ENCODE measurements at regions not wholly inside any gene's neighbourhood (a gene's known extent, or its start where the extent isn't known, plus 50 kb on each side); places are given as distances from the start of the nearest gene placed in this dataset.

DNA sequence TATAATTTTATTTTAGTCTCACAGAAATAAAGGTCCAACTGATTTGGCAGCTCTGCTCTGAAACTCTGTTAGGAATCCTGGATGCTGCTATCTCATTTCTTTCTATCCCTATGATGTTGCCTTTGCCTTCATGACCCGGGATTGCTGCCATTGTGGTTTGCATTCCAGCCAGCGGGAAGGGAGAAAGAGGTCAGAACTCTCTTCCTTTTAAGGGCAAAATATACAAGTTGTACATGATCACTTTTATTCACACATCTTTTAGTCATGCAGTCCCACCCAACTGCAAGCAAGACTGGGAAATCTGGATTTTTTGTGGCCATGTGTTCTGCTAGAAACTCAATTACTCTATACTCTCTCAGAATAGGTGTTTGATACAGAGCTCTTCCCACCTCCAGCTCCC lies 263.1 kb upstream of the ZFP64 start:
- Histone ChIP-seq H3K4me1 (ENCODE audit: control insufficient read depth, insufficient read depth, low read length, poor library complexity, severe bottlenecking) (no peaks in the 10 kb centered on the region), H3K36me3 (ENCODE audit: control insufficient read depth, insufficient read depth, low read length) (no peaks in the 10 kb centered on the region), H3K4me3 (ENCODE audit: insufficient read depth, low read depth, low read length, poor library complexity, severe bottlenecking) (no peak overlapping the region), H3K9me3 (ENCODE audit: control insufficient read depth, low read length) (no peaks in the 10 kb centered on the region), H3K27me3 (replicated peaks; ENCODE audit: control insufficient read depth, insufficient read depth, low read length, poor library complexity, severe bottlenecking) (no peaks in the 10 kb centered on the region), H3K27ac (ENCODE audit: insufficient read depth, low read length, poor library complexity, severe bottlenecking) (no peak overlapping the region)
- DNase-seq, result no peak

- Histone ChIP-seq H3K9me3 (ENCODE audit: control insufficient read depth, low read length) (no peaks in the 10 kb centered on the region), H3K36me3 (ENCODE audit: control insufficient read depth, insufficient read depth, low read length) (no peaks in the 10 kb centered on the region), H3K4me1 (ENCODE audit: control insufficient read depth, insufficient read depth, low read length, poor library complexity, severe bottlenecking) (no peaks in the 10 kb centered on the region), H3K27me3 (replicated peaks; ENCODE audit: control insufficient read depth, insufficient read depth, low read length, poor library complexity, severe bottlenecking) (no peaks in the 10 kb centered on the region), H3K27ac (ENCODE audit: insufficient read depth, low read length, poor library complexity, severe bottlenecking) (no peak overlapping the region), H3K4me3 (ENCODE audit: insufficient read depth, low read depth, low read length, poor library complexity, severe bottlenecking) (no peak overlapping the region)
- no peak for DNase-seq
Measured at GRCh38 chr20:52448513-52449232, 257.1 kb upstream of the ZFP64 start.

DNA sequence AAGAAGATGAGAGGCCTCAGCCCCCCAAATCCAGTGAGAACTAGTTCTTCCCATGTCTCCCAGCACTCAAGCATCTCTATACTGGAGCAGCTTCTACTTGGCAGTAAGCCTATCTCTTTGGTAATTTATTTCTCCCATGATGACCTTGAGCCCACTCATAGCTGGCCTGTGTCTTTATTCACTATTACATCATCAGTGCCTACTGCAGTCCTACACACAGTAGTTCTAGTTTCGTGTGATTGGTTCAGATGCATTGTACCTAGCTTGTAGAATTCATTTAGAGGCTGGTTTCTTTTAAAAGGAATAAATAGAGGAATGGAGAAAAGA lies 255.6 kb upstream of the ZFP64 start:
- DNase-seq, result no peak
- H3K4me1 ChIP-seq (ENCODE audit: control insufficient read depth, insufficient read depth, low read length, poor library complexity, severe bottlenecking), result no peaks in the 10 kb centered on the region
- H3K27me3 ChIP-seq (replicated peaks; ENCODE audit: control insufficient read depth, insufficient read depth, low read length, poor library complexity, severe bottlenecking), result no peaks in the 10 kb centered on the region
- H3K9me3 ChIP-seq (ENCODE audit: control insufficient read depth, low read length), result no peaks in the 10 kb centered on the region
- H3K27ac ChIP-seq (ENCODE audit: insufficient read depth, low read length, poor library complexity, severe bottlenecking), result no peak overlapping the region
- no peaks in the 10 kb centered on the region for H3K36me3 ChIP-seq (ENCODE audit: control insufficient read depth, insufficient read depth, low read length)
- H3K4me3 ChIP-seq (ENCODE audit: insufficient read depth, low read depth, low read length, poor library complexity, severe bottlenecking), result no peak overlapping the region

GRCh38 chr20:52446421-52447224 lies 255.0 kb upstream of the ZFP64 start:
- no peak for DNase-seq
- Histone ChIP-seq H3K9me3 (ENCODE audit: control insufficient read depth, low read length) (no peaks in the 10 kb centered on the region), H3K27me3 (replicated peaks; ENCODE audit: control insufficient read depth, insufficient read depth, low read length, poor library complexity, severe bottlenecking) (no peaks in the 10 kb centered on the region), H3K36me3 (ENCODE audit: control insufficient read depth, insufficient read depth, low read length) (no peaks in the 10 kb centered on the region), H3K4me3 (ENCODE audit: insufficient read depth, low read depth, low read length, poor library complexity, severe bottlenecking) (no peak overlapping the region), H3K27ac (ENCODE audit: insufficient read depth, low read length, poor library complexity, severe bottlenecking) (no peak overlapping the region), H3K4me1 (ENCODE audit: control insufficient read depth, insufficient read depth, low read length, poor library complexity, severe bottlenecking) (no peaks in the 10 kb centered on the region)

- Histone ChIP-seq H3K27me3 (replicated peaks; ENCODE audit: control insufficient read depth, insufficient read depth, low read length, poor library complexity, severe bottlenecking) (no peaks in the 10 kb centered on the region), H3K4me1 (ENCODE audit: control insufficient read depth, insufficient read depth, low read length, poor library complexity, severe bottlenecking) (no peaks in the 10 kb centered on the region), H3K4me3 (ENCODE audit: insufficient read depth, low read depth, low read length, poor library complexity, severe bottlenecking) (no peak overlapping the region), H3K9me3 (ENCODE audit: control insufficient read depth, low read length) (no peaks in the 10 kb centered on the region), H3K27ac (ENCODE audit: insufficient read depth, low read length, poor library complexity, severe bottlenecking) (no peak overlapping the region), H3K36me3 (ENCODE audit: control insufficient read depth, insufficient read depth, low read length) (no peaks in the 10 kb centered on the region)
- DNase-seq, result no peak
Measured at GRCh38 chr20:52444455-52444854, 252.9 kb upstream of the ZFP64 start.

DNA sequence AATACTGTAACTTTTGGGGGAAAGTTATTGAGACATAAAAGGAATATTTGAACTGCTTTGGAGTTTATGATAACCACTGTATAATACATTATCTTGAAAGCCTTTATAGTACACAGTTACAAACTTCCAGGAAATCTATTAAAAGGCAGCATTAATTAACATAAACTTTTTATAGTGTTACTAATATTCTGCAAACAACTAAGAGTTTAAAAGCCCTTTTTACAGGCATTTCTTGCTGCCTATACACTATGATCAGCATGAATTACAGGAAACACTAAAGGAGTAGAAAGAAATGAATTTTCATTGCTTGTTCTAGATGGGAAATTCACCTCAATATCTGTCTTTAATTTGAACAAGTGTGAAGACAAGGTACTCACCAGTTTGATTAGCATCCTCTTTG lies 252.3 kb upstream of the ZFP64 start:
- no peaks in the 10 kb centered on the region for H3K27me3 ChIP-seq (replicated peaks; ENCODE audit: control insufficient read depth, insufficient read depth, low read length, poor library complexity, severe bottlenecking)
- no peaks in the 10 kb centered on the region for H3K9me3 ChIP-seq (ENCODE audit: control insufficient read depth, low read length)
- no peaks in the 10 kb centered on the region for H3K36me3 ChIP-seq (ENCODE audit: control insufficient read depth, insufficient read depth, low read length)
- H3K4me1 ChIP-seq (ENCODE audit: control insufficient read depth, insufficient read depth, low read length, poor library complexity, severe bottlenecking), result no peaks in the 10 kb centered on the region
- no peak for DNase-seq
- no peak overlapping the region for H3K27ac ChIP-seq (ENCODE audit: insufficient read depth, low read length, poor library complexity, severe bottlenecking)
- no peak overlapping the region for H3K4me3 ChIP-seq (ENCODE audit: insufficient read depth, low read depth, low read length, poor library complexity, severe bottlenecking)

DNA sequence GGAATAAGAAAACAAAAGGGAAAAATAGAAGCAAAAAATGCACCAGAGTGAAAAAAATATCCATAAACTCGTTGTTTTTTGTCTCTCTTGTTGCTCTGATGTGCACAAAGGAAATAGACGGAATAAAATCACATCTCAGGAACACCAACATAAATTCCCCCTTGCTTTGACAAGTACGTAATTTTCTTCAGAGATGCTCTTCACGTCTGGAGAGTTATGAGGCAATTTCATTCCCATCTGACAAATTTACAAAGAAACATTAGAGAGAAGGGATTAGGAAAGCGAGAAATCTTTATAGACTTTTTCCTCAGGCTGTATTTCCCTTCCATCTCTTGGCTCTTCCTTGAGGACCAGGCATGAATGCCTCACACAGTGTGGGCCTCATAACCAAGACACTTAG lies 250.1 kb upstream of the ZFP64 start:
- Histone ChIP-seq H3K36me3 (ENCODE audit: control insufficient read depth, insufficient read depth, low read length) (no peaks in the 10 kb centered on the region), H3K27ac (ENCODE audit: insufficient read depth, low read length, poor library complexity, severe bottlenecking) (no peak overlapping the region), H3K27me3 (replicated peaks; ENCODE audit: control insufficient read depth, insufficient read depth, low read length, poor library complexity, severe bottlenecking) (no peaks in the 10 kb centered on the region), H3K4me3 (ENCODE audit: insufficient read depth, low read depth, low read length, poor library complexity, severe bottlenecking) (no peak overlapping the region), H3K4me1 (ENCODE audit: control insufficient read depth, insufficient read depth, low read length, poor library complexity, severe bottlenecking) (peaks cover 2% of the 10 kb centered on the region), H3K9me3 (ENCODE audit: control insufficient read depth, low read length) (no peaks in the 10 kb centered on the region)
- DNase-seq, result no peak

GRCh38 chr20:52439375-52439774 lies 247.8 kb upstream of the ZFP64 start:
- Histone ChIP-seq H3K27me3 (replicated peaks; ENCODE audit: control insufficient read depth, insufficient read depth, low read length, poor library complexity, severe bottlenecking) (no peaks in the 10 kb centered on the region), H3K9me3 (ENCODE audit: control insufficient read depth, low read length) (no peaks in the 10 kb centered on the region), H3K4me1 (ENCODE audit: control insufficient read depth, insufficient read depth, low read length, poor library complexity, severe bottlenecking) (peaks cover 2% of the 10 kb centered on the region), H3K27ac (ENCODE audit: insufficient read depth, low read length, poor library complexity, severe bottlenecking) (no peak overlapping the region), H3K4me3 (ENCODE audit: insufficient read depth, low read depth, low read length, poor library complexity, severe bottlenecking) (no peak overlapping the region), H3K36me3 (ENCODE audit: control insufficient read depth, insufficient read depth, low read length) (no peaks in the 10 kb centered on the region)
- DNase-seq, result no peak

DNA sequence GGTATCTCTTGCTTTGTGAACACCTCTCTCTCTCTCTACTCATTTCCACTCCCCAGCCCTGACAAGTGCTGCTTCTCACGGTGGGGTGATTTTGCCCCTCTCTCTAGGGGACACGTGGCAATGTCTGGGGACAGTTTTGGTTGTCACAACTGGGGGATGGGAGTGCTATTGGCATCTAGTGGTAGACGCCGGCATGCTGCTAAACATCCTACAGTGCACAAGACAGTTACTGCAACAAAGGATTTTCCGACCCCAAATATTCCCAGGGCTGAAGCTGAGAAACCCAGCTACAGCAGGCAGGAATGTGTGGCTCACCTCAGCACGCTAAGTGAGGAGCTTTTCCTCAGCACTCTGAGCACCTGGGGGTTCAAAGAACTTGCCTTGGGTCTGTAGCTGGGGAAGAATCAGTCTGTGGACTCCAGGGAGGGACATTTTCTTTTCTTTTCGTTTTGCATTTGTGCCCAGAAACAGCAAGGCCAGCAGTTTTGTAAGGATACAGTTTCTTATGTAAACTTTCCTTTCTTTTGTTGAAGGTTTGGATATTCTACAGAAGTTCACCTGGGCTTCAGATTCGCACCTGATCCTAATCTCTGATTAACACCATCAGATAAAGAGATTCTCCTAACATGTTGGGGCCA lies 246.9 kb upstream of the ZFP64 start:
- Histone ChIP-seq H3K4me1 (ENCODE audit: control insufficient read depth, insufficient read depth, low read length, poor library complexity, severe bottlenecking) (peaks cover 2% of the 10 kb centered on the region), H3K4me3 (ENCODE audit: insufficient read depth, low read depth, low read length, poor library complexity, severe bottlenecking) (no peak overlapping the region), H3K9me3 (ENCODE audit: control insufficient read depth, low read length) (no peaks in the 10 kb centered on the region), H3K27me3 (replicated peaks; ENCODE audit: control insufficient read depth, insufficient read depth, low read length, poor library complexity, severe bottlenecking) (no peaks in the 10 kb centered on the region), H3K36me3 (ENCODE audit: control insufficient read depth, insufficient read depth, low read length) (no peaks in the 10 kb centered on the region), H3K27ac (ENCODE audit: insufficient read depth, low read length, poor library complexity, severe bottlenecking) (no peak overlapping the region)
- DNase-seq, result no peak

- H3K4me3 ChIP-seq (ENCODE audit: insufficient read depth, low read depth, low read length, poor library complexity, severe bottlenecking), result no peak overlapping the region
- no peaks in the 10 kb centered on the region for H3K27me3 ChIP-seq (replicated peaks; ENCODE audit: control insufficient read depth, insufficient read depth, low read length, poor library complexity, severe bottlenecking)
- peaks cover 2% of the 10 kb centered on the region for H3K4me1 ChIP-seq (ENCODE audit: control insufficient read depth, insufficient read depth, low read length, poor library complexity, severe bottlenecking)
- H3K27ac ChIP-seq (ENCODE audit: insufficient read depth, low read length, poor library complexity, severe bottlenecking), result no peak overlapping the region
- no peak for DNase-seq
- no peaks in the 10 kb centered on the region for H3K9me3 ChIP-seq (ENCODE audit: control insufficient read depth, low read length)
- H3K36me3 ChIP-seq (ENCODE audit: control insufficient read depth, insufficient read depth, low read length), result no peaks in the 10 kb centered on the region
Measured at GRCh38 chr20:52434453-52434852, 242.9 kb upstream of the ZFP64 start.
